ENCODE measurements at regions not wholly inside any gene's neighbourhood (a gene's known extent, or its start where the extent isn't known, plus 50 kb on each side); places are given as distances from the start of the nearest gene placed in this dataset.

GRCh38 chr1:30313584-30313983 lies 409.8 kb downstream of the MATN1 start:
- FAIRE-seq, result no peak
- TF ChIP-seq POLR2A (IDR thresholded peaks at IDR 0.05; ENCODE audit: low read depth, low read length), result no peak

DNA sequence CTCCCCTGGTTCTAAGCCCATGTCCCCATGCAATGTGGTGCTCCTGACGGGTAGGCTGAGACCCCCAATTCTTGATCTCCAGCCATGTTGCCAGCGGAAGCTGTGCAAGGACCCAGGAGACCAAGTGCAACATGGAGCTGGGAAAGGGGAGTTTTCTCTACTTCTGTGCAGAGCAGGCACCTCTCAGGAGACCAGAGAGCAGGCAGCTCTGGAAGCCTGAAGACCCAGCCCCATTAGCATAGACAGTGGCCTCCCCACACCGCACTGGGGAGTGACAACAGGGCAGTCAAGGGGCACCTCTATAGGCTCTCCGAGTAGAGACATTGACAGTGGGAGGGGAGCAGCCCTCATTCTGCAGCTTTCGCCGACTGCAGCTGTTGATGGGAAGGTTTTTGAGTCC lies 410.2 kb downstream of the MATN1 start:
- FAIRE-seq (no peak), DNase-seq (ENCODE audit: insufficient read length, low spot score) (no peak)
- no peak for TF ChIP-seq POLR2A (IDR thresholded peaks at IDR 0.05; ENCODE audit: low read depth, low read length)

More at GRCh38 chr1:30313584-30313983, 409.8 kb downstream of the MATN1 start:
- DNase-seq (ENCODE audit: insufficient read length, low spot score), result no peak

DNA sequence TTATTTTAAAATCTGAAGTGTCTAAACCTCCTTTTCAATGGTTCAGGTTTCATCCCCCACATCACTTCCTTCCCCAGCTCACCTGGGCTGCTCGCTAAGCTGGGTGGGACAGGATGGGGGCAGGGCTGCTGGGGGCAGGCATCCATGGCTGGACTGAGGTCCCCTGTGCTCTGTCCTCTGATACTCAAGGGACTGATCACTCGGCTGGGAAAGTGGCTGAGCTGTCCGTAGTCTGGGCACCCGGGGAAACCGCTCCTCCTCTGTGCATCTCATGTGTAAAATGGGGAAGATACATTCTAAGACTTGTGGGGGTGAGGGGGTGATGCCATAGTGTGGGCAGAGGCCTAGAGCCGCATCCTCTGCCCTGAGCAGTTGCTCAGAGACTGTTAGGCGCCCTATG lies 411.2 kb downstream of the MATN1 start:
- TF ChIP-seq POLR2A (IDR thresholded peaks at IDR 0.05; ENCODE audit: low read depth, low read length), result no peak
- DNase-seq (ENCODE audit: insufficient read length, low spot score) (no peak), FAIRE-seq (no peak)

DNA sequence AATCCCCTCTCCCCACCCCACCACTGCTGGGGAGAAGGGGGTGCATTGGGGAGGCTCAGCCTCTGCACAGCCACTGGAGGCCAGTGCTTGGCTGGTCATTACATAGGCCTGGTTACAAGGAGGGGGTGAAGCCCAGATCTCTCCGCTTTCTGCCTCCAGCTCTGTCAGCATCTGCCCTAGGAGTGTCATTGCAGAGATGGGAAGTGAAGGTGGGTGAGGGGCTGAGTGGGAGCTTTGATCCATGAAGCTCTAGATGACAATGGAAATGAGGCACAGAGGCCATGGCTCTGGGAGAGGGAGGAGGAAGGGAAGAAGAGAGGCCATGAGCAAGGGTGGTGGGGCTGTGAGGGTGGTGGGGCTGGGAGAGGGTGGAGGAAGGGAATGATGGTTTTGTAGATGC lies 411.6 kb downstream of the MATN1 start:
- DNase-seq (ENCODE audit: insufficient read length, low spot score) (no peak), FAIRE-seq (no peak)
- TF ChIP-seq POLR2A (IDR thresholded peaks at IDR 0.05; ENCODE audit: low read depth, low read length), result no peak

GRCh38 chr1:30310966-30311742 lies 412.2 kb downstream of the MATN1 start:
- no peak for FAIRE-seq
- DNase-seq (ENCODE audit: insufficient read length, low spot score), result no peak

DNA sequence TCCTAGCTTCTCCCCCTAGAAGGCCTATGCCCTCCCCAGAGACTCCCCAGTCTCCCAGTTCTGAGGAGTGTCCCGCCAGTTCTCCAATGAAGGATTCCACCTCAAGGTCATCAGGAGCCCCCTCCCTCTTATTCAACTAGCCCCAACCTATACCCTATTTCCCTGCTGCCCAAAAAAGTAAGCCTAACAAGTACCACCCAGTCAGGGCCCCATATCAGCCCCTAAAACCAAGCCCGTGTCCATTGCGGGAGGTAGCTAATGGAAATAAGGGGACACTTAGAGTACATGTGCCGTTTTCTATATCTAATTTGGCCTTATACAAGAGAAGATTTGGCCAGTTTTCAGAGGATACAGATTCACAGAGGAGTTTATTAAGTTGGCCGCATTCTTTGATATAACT lies 416.2 kb downstream of the MATN1 start:
- DNase-seq (ENCODE audit: insufficient read length, low spot score), result no peak
- TF ChIP-seq POLR2A (IDR thresholded peaks at IDR 0.05; ENCODE audit: low read depth, low read length), result no peak
- FAIRE-seq, result no peak

More at GRCh38 chr1:30310966-30311742, 412.2 kb downstream of the MATN1 start:
- no peak for TF ChIP-seq POLR2A (IDR thresholded peaks at IDR 0.05; ENCODE audit: low read depth, low read length)

DNA sequence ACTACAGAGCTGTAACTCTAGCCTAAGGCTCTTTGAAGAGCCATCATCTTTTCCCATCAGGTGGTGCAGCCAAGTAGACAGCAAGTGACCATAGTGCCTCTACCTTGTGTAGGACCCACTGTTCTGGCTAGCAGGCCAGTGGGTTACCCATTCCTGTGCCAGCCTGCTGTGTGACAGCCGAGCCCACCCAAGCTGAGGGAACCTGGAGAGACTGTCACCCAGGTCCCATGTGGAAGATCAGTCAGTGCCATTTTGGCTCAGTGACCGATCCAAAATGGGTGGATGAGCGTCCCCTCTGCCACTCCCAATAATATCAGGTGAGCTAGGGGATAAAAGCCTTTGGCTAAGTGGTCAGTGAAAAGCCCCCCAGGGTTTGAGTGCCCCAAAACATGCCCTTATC lies 417.9 kb downstream of the MATN1 start:
- TF ChIP-seq POLR2A (IDR thresholded peaks at IDR 0.05; ENCODE audit: low read depth, low read length), result no peak
- FAIRE-seq (no peak), DNase-seq (ENCODE audit: insufficient read length, low spot score) (no peak)

- DNase-seq (ENCODE audit: insufficient read length, low spot score), result no peak
- TF ChIP-seq POLR2A (IDR thresholded peaks at IDR 0.05; ENCODE audit: low read depth, low read length), result no peak
Observed at GRCh38 chr1:30305061-30305460, 418.3 kb downstream of the MATN1 start.

DNA sequence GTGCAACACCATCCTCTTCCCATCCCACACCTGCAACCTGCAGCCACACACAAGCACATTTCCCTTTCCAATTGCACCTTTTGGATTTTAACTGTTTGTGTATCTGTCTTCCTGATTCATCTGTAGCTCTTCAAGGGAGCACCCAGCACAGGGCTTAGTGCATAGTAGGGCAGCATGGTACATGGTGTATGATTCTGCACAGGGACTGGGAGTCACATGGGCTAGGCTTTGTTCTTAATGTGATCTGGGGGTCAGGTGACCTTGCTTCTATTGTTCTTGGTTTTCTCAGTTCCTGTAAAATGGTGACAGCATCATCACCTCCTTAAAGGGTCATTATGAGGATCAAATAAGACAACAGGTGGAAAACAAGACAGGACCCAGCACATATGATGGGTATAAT lies 419.3 kb downstream of the MATN1 start:
- FAIRE-seq, result no peak
- TF ChIP-seq POLR2A (IDR thresholded peaks at IDR 0.05; ENCODE audit: low read depth, low read length), result no peak
- DNase-seq (ENCODE audit: insufficient read length, low spot score), result no peak

More at GRCh38 chr1:30305061-30305460, 418.3 kb downstream of the MATN1 start:
- FAIRE-seq, result no peak

DNA sequence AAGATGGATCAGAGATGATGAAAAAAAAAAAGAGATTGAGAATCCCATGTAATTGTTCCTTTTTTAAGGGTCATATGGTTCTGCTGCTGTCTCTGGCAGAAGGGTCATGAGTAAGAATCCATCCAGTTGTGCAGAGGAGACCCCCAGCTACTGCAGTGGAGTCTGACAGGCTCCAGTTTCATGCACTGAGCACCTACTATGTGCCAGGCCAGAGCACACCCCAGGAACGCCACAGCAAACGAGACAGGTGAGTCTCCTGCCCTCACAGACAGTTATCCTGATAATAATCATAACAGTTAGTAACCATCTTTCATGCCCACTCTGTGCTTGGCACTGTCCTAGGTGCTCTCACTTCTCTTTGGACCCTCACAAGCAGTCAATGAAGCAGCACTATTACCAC lies 420.0 kb downstream of the MATN1 start:
- no peak for TF ChIP-seq POLR2A (IDR thresholded peaks at IDR 0.05; ENCODE audit: low read depth, low read length)
- DNase-seq (ENCODE audit: insufficient read length, low spot score) (no peak), FAIRE-seq (no peak)

GRCh38 chr1:30302858-30303257 lies 420.5 kb downstream of the MATN1 start:
- no peak for TF ChIP-seq POLR2A (IDR thresholded peaks at IDR 0.05; ENCODE audit: low read depth, low read length)
- DNase-seq (ENCODE audit: insufficient read length, low spot score) (no peak), FAIRE-seq (no peak)

GRCh38 chr1:30300669-30301068 lies 422.7 kb downstream of the MATN1 start:
- no peak for FAIRE-seq
- DNase-seq (ENCODE audit: insufficient read length, low spot score), result no peak
- TF ChIP-seq POLR2A (IDR thresholded peaks at IDR 0.05; ENCODE audit: low read depth, low read length), result no peak

DNA sequence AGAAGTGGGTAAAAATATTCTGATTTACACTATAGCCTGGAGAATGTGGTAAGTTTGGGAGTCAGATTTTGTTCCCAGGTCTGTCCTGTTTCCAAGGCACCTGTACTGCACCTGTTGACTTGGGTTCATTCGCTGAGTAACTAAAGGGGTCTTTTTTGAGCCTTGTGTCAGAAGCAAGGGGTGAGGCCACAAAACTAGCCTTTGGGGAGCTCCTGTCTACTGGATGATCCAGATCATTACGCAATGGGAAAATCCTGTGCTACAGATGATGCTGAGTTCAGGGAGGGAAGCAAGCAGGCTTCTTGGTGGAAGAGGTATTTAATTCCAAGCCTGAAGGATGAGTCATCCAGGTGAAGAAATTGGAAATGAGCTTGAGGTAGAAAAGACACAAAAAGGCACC lies 424.0 kb downstream of the MATN1 start:
- no peak for FAIRE-seq
- no peak for DNase-seq (ENCODE audit: insufficient read length, low spot score)
- no peak for TF ChIP-seq POLR2A (IDR thresholded peaks at IDR 0.05; ENCODE audit: low read depth, low read length)

- DNase-seq (ENCODE audit: insufficient read length, low spot score) (no peak), FAIRE-seq (no peak)
- TF ChIP-seq POLR2A (IDR thresholded peaks at IDR 0.05; ENCODE audit: low read depth, low read length), result no peak
Observed at GRCh38 chr1:30295674-30296073, 427.7 kb downstream of the MATN1 start.

- DNase-seq (ENCODE audit: insufficient read length, low spot score) (no peak), FAIRE-seq (no peak)
- no peak for TF ChIP-seq POLR2A (IDR thresholded peaks at IDR 0.05; ENCODE audit: low read depth, low read length)
Observed at GRCh38 chr1:30295266-30295665, 428.1 kb downstream of the MATN1 start.

All from H54 (cell line).